ENCODE measurements at regions not wholly inside any gene's neighbourhood (a gene's known extent, or its start where the extent isn't known, plus 50 kb on each side); places are given as distances from the start of the nearest gene placed in this dataset.

GRCh38 chr16:35737076-35737475 lies 2277.7 kb downstream of the TP53TG3F start:
- TF ChIP-seq POLR2AphosphoS5 (IDR thresholded peaks at IDR 0.05; ENCODE audit: low read depth, low read length) (no peak), CTCF (IDR thresholded peaks at IDR 0.05 in 2 of 3, conservative IDR thresholded peaks at IDR 0.05 in 1 of 3; ENCODE audit: borderline replicate concordance in 1 of 3, insufficient read depth in 1 of 3, low read depth in 2 of 3, low read length in 2 of 3) (no peak), EZH2 (IDR thresholded peaks at IDR 0.05) (no peak), POLR2A (IDR thresholded peaks at IDR 0.05; ENCODE audit: borderline replicate concordance, extremely low read depth, insufficient read depth, insufficient read length) (no peak), ZNF274 (IDR thresholded peaks at IDR 0.05; ENCODE audit: low read depth, low read length) (no peak), YY1 (IDR thresholded peaks at IDR 0.05; ENCODE audit: extremely low read depth, insufficient replicate concordance, low read depth, low read length) (no peak), ZBTB33 (IDR thresholded peaks at IDR 0.05; ENCODE audit: extremely low read depth, insufficient replicate concordance, low read length) (no peak), JUND (IDR thresholded peaks at IDR 0.05) (no peak)

Measured in HCT116 (cell line).